GM23248 (cell line): ENCODE measurements at regions not wholly inside any gene's neighbourhood (a gene's known extent, or its start where the extent isn't known, plus 50 kb on each side); places are given as distances from the start of the nearest gene placed in this dataset.

Source experiments
- DNase-seq: peaks from one replicate; pipeline ENCODE4 v3.0.0-alpha.2; 2015
- H2AFZ ChIP-seq: fragments of 200-600 bp; sonication (generic); 2 replicates; pipeline ENCODE4 v1.6.1; 2016; ENCODE audit warnings: antibody characterized with exemption
- H3F3A ChIP-seq: fragments of 200-600 bp; sonication (generic); 2 replicates; pipeline ENCODE4 v1.6.1; 2016; ENCODE audit warnings: mild to moderate bottlenecking, antibody characterized with exemption, mixed run types; ENCODE audit not compliant: insufficient read depth
- H3K27ac ChIP-seq: fragments of 200-600 bp; sonication (generic); 2 replicates; pipeline ENCODE4 v1.5.1; 2016; ENCODE audit warnings: mild to moderate bottlenecking
- H3K27me3 ChIP-seq: fragments of 200-600 bp; sonication (generic); replicated peaks from 2 replicates; pipeline ENCODE4 v1.6.1; 2016; ENCODE audit warnings: mild to moderate bottlenecking; ENCODE audit not compliant: insufficient read depth
- H3K36me3 ChIP-seq: fragments of 200-600 bp; sonication (generic); 2 replicates; pipeline ENCODE4 v1.6.1; 2016; ENCODE audit warnings: low read depth, mild to moderate bottlenecking
- H3K4me1 ChIP-seq: fragments of 200-600 bp; sonication (generic); 2 replicates; pipeline ENCODE4 v1.6.1; 2016; ENCODE audit warnings: mild to moderate bottlenecking; ENCODE audit not compliant: insufficient read depth
- H3K4me2 ChIP-seq: fragments of 200-600 bp; sonication (generic); one replicate; pipeline ENCODE4 v1.6.1; 2016; ENCODE audit warnings: mild to moderate bottlenecking; ENCODE audit not compliant: unreplicated experiment
- H3K4me3 ChIP-seq: fragments of 200-600 bp; sonication (generic); 2 replicates; pipeline ENCODE4 v1.5.1; 2016; ENCODE audit warnings: mild to moderate bottlenecking
- H3K79me2 ChIP-seq: fragments of 200-600 bp; sonication (generic); 2 replicates; pipeline ENCODE4 v1.6.1; 2016; ENCODE audit warnings: mild to moderate bottlenecking; ENCODE audit not compliant: insufficient read depth
- H3K9ac ChIP-seq: fragments of 200-600 bp; sonication (generic); 2 replicates; pipeline ENCODE4 v1.6.1; 2016; ENCODE audit warnings: mild to moderate bottlenecking
- H3K9me2 ChIP-seq: fragments of 200-600 bp; sonication (generic); 2 replicates; pipeline ENCODE4 v1.6.1; 2016; ENCODE audit warnings: mixed run types, mild to moderate bottlenecking, moderate library complexity; ENCODE audit not compliant: insufficient read depth
- H3K9me3 ChIP-seq: fragments of 200-600 bp; sonication (generic); one replicate; pipeline ENCODE4 v1.6.1; 2017; ENCODE audit warnings: low read depth
- H4K20me1 ChIP-seq: fragments of 200-600 bp; sonication (generic); 2 replicates; pipeline ENCODE4 v1.6.0; 2016; ENCODE audit not compliant: insufficient read depth
- EZH2 ChIP-seq: fragments of 200-600 bp; sonication (generic); IDR thresholded peaks from 2 replicates; pipeline ENCODE4 v1.6.1; 2018; ENCODE audit warnings: antibody characterized with exemption, mild to moderate bottlenecking; ENCODE audit not compliant: insufficient read depth, poor library complexity, severe bottlenecking
- EZH2phosphoT487 ChIP-seq: fragments of 200-600 bp; sonication (generic); IDR thresholded peaks from 2 replicates; pipeline ENCODE4 v1.6.1; 2018; ENCODE audit warnings: antibody characterized with exemption, moderate library complexity, mild to moderate bottlenecking, low read depth; ENCODE audit not compliant: insufficient read depth
- WGBS, 2 experiments: methylation state at CpG; one replicate each; pipeline ENCODE4 v1.1.6; 2015 to 2017; ENCODE audit warnings: low lambda C conversion rate in 2 of 2, low coverage in 1 of 2; ENCODE audit errors: missing lambda C conversion rate in 2 of 2; 5-methylcytosine and 5-hydroxymethylcytosine counted together
- in situ Hi-C: fragments of 300-500 bp; cut with MboI; formaldehyde crosslinking; loops from 2 replicates; pipeline ENCODE4 v1.15.0; 2020

DNA sequence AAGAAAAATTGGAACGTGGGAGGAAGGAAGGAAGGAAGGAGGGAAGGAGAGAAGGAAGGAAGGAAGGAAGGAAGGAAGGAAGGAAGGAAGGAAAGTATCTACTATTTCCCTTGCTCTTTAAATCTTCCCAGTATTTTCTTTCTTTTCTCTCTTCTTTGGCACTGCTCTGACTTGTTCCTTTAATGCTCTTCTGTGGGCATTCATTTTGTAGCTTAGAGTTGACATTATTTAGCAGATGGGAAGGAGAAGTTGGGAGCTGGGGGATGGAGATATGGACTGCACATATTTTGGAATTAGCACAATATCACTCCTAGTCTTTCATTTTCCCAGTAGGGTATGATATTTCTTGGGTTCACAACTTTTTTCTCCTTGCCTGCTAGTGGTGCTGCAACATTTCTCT is 152.2 kb downstream of the TFAP2B start:
- no peak overlapping the region for H3K27ac ChIP-seq
- H3K4me3 ChIP-seq, result no peak overlapping the region
- in situ Hi-C loops, result no loop called here
- 0 out of 2 replicates have a peak, but pooled peaks cover 4% of the 10 kb centered on the region for H3K9me2 ChIP-seq
- H3K9ac ChIP-seq, result no peak overlapping the region
- TF ChIP-seq EZH2phosphoT487, result no peak
- no peak for TF ChIP-seq EZH2
- no peaks in the 10 kb centered on the region for H3K4me1 ChIP-seq
- H3K4me2 ChIP-seq, result no peak overlapping the region
- H4K20me1 ChIP-seq, result no peaks in the 10 kb centered on the region
- H3K79me2 ChIP-seq, result no peaks in the 10 kb centered on the region
- H3K9me3 ChIP-seq, result no peaks in the 10 kb centered on the region
- H3K27me3 ChIP-seq, result no peaks in the 10 kb centered on the region
- H3K36me3 ChIP-seq, result no peaks in the 10 kb centered on the region
- no peak overlapping the region for H2AFZ ChIP-seq
- no peak for DNase-seq
- 4 to 11% methylated on average over 1 of the region's 1 CpG for WGBS, 2 experiments
- H3F3A ChIP-seq, result no peaks in the 10 kb centered on the region

DNA sequence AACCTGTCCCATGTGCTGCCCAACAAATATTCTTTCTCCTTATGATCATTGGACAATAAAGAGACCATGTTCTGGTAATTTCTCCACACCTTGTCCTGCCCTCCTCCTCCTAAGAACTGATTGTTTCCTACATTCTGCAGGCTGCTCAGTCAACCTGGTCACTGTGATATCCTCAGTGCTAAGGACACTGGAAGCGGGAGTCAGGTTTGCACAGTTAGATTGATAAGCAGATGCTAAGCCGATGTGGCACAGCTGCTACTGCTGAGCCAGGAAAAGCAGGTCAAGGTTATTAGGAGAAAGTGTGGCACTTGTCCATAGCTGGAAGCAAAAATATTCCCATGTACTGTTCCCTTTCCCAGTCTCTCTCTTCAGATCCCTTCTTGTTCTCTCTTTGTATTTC is 154.8 kb downstream of the TFAP2B start:
- in situ Hi-C loops, result no loop called here
- no peaks in the 10 kb centered on the region for H3K79me2 ChIP-seq

GRCh38 chr6:50974319-50974718 is 155.6 kb downstream of the TFAP2B start:
- H2AFZ ChIP-seq, result no peak overlapping the region
- no peaks in the 10 kb centered on the region for H3K9me2 ChIP-seq
- TF ChIP-seq EZH2 (no peak), EZH2phosphoT487 (no peak)
- H3F3A ChIP-seq, result no peaks in the 10 kb centered on the region
- no peaks in the 10 kb centered on the region for H3K79me2 ChIP-seq
- WGBS, 2 experiments, result 32 to 53% methylated on average over 3 of the region's 3 CpGs
- no peaks in the 10 kb centered on the region for H3K27me3 ChIP-seq
- H3K36me3 ChIP-seq, result no peaks in the 10 kb centered on the region
- no peak overlapping the region for H3K4me3 ChIP-seq
- no peak for DNase-seq
- no peak overlapping the region for H3K4me2 ChIP-seq
- no peak overlapping the region for H3K9ac ChIP-seq
- H3K27ac ChIP-seq, result no peak overlapping the region
- in situ Hi-C loops, result no loop called here
- H3K9me3 ChIP-seq, result no peaks in the 10 kb centered on the region
- H4K20me1 ChIP-seq, result no peaks in the 10 kb centered on the region
- H3K4me1 ChIP-seq, result no peaks in the 10 kb centered on the region

More for the DNA sequence above, 154.8 kb downstream of the TFAP2B start:
- H3K9me3 ChIP-seq, result no peaks in the 10 kb centered on the region
- H3K4me1 ChIP-seq, result no peaks in the 10 kb centered on the region
- DNase-seq, result no peak
- H4K20me1 ChIP-seq, result no peaks in the 10 kb centered on the region
- H3F3A ChIP-seq, result no peaks in the 10 kb centered on the region
- no peaks in the 10 kb centered on the region for H3K27me3 ChIP-seq
- H2AFZ ChIP-seq, result no peak overlapping the region
- no peaks in the 10 kb centered on the region for H3K36me3 ChIP-seq
- H3K4me2 ChIP-seq, result no peak overlapping the region
- WGBS, 2 experiments, result 54 to 65% methylated on average over 2 of the region's 2 CpGs
- TF ChIP-seq EZH2phosphoT487, result no peak
- TF ChIP-seq EZH2, result no peak
- no peak overlapping the region for H3K4me3 ChIP-seq
- no peak overlapping the region for H3K9ac ChIP-seq
- no peaks in the 10 kb centered on the region for H3K9me2 ChIP-seq
- H3K27ac ChIP-seq, result no peak overlapping the region

DNA sequence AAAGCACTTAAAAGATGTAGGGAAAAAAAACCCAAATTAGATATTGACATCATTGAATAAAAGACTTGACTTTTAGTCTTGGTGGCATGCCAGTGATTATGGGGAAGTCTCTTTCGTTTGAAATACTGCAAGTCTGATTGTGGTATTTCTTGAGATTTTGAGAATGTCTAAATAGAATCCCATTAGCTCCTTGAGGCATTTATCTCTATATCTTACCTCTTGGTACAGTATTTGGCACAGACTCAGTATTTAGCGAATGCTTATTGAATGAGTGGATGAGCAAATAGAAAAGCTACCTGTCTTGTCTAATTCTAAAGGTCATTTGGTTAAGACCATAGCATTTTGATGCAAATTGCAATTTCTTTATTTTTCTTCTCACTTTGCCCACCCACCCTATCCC is 156.5 kb downstream of the TFAP2B start:
- Histone ChIP-seq H4K20me1 (no peaks in the 10 kb centered on the region), H3K36me3 (no peaks in the 10 kb centered on the region), H3K27me3 (no peaks in the 10 kb centered on the region), H3K9ac (no peak overlapping the region), H3K9me2 (no peaks in the 10 kb centered on the region), H3K4me3 (no peak overlapping the region), H3F3A (no peaks in the 10 kb centered on the region), H3K9me3 (no peaks in the 10 kb centered on the region), H2AFZ (no peak overlapping the region), H3K79me2 (no peaks in the 10 kb centered on the region), H3K27ac (no peak overlapping the region), H3K4me2 (no peak overlapping the region), H3K4me1 (no peaks in the 10 kb centered on the region)
- in situ Hi-C loops, result no loop called here
- WGBS, 2 experiments, result 25 to 26% methylated on average over 2 of the region's 2 CpGs
- DNase-seq, result no peak
- no peak for TF ChIP-seq EZH2phosphoT487
- no peak for TF ChIP-seq EZH2

DNA sequence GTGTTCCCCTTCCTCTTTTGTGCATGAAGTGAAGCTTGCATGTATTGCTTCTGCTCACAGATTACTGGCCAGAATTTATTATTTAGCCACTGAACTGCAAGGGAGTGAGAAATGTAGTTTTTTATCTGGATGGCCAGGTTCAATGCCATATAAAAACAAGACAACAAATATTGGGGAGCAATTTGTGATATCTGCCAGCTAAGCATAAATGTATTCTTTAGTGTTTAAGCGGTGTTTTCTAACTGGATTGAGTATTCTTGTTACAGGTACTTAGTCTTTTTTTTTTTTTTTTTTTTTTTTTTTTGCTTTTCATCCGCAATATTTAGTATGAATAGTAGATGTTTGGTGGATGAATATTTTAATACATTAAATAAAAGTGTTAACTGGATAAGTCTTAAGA is 158.2 kb downstream of the TFAP2B start:
- Histone ChIP-seq H3K4me3 (no peak overlapping the region), H3K36me3 (no peaks in the 10 kb centered on the region), H3K9ac (no peak overlapping the region), H3K27ac (no peak overlapping the region), H3F3A (no peaks in the 10 kb centered on the region), H3K4me1 (no peaks in the 10 kb centered on the region), H4K20me1 (no peaks in the 10 kb centered on the region), H3K79me2 (no peaks in the 10 kb centered on the region), H3K27me3 (no peaks in the 10 kb centered on the region), H3K9me2 (no peaks in the 10 kb centered on the region), H2AFZ (no peak overlapping the region), H3K4me2 (no peak overlapping the region), H3K9me3 (no peaks in the 10 kb centered on the region)
- in situ Hi-C loops, result no loop called here
- DNase-seq, result no peak
- TF ChIP-seq EZH2 (no peak), EZH2phosphoT487 (no peak)
- WGBS, 2 experiments, result 34 to 57% methylated on average over 2 of the region's 2 CpGs
